SK-N-SH (cell line): ENCODE measurements at regions not wholly inside any gene's neighbourhood (a gene's known extent, or its start where the extent isn't known, plus 50 kb on each side); places are given as distances from the start of the nearest gene placed in this dataset.

ENCODE experiments used
- CTCF ChIA-PET: fragments of 300-600, 350-600 bp; formaldehyde crosslinking; extraction: SDS; loops from one replicate; lab custom pipeline; 2021; lab: Yijun Ruan, JAX
- POLR2A ChIA-PET: fragments of 350-600 bp; sonication (Branson Sonifier 250); formaldehyde crosslinking; extraction: SDS; loops from one replicate; lab custom pipeline; 2020; ENCODE audit warnings: antibody characterized with exemption, inconsistent platforms; lab: Yijun Ruan, JAX
- DNase-seq: peaks from one replicate; pipeline ENCODE4 v3.0.0; 2012
- H2AFZ ChIP-seq: fragments of 200-600 bp; sonication (generic); 2 replicates; pipeline ENCODE4 v1.8.1; 2016; ENCODE audit warnings: antibody characterized with exemption, mild to moderate bottlenecking, low read depth
- H3F3A ChIP-seq: fragments of 200-600 bp; sonication (generic); replicated peaks from 2 replicates; pipeline ENCODE3; 2016; ENCODE audit warnings: antibody characterized with exemption, mild to moderate bottlenecking; ENCODE audit not compliant: insufficient read depth
- H3K27ac ChIP-seq, 2 experiments: fragments of 200-500 bp in 1 of 2; fragments of 200-600 bp in 1 of 2; sonication (Bioruptor generic) in 1 of 2; sonication (generic), shearing (Covaris generic) in 1 of 2; 2 replicates each; pipeline versions ENCODE4 v1.5.1 to v1.6.1; 2014 to 2016; ENCODE audit warnings: low read depth in 2 of 2, inconsistent platforms in 1 of 2, low read length in 1 of 2, mild to moderate bottlenecking in 1 of 2, mixed read lengths in 1 of 2
- H3K27me3 ChIP-seq: fragments of 200-600 bp; sonication (generic), shearing (Covaris generic); 2 replicates; pipeline ENCODE4 v1.6.1; 2016; ENCODE audit warnings: mixed run types; ENCODE audit not compliant: insufficient read depth
- H3K36me3 ChIP-seq, 2 experiments: fragments of 200-500 bp in 1 of 2; fragments of 200-600 bp in 1 of 2; sonication (Bioruptor generic) in 1 of 2; sonication (generic) in 1 of 2; replicated peaks in 1 of 2; 2 replicates each; pipeline versions ENCODE3 to v1.5.1; 2014 to 2016; ENCODE audit warnings: low read length in 1 of 2, mild to moderate bottlenecking in 1 of 2; ENCODE audit not compliant: insufficient read depth in 2 of 2, control insufficient read depth in 1 of 2
- H3K4me1 ChIP-seq, 2 experiments: fragments of 200-500 bp in 1 of 2; fragments of 200-600 bp in 1 of 2; sonication (Bioruptor generic) in 1 of 2; sonication (generic), shearing (Covaris generic) in 1 of 2; 2 replicates each; pipeline versions ENCODE4 v1.5.1 to v1.6.1; 2014 to 2016; ENCODE audit warnings: low read depth in 1 of 2, low read length in 1 of 2, mixed run types in 1 of 2; ENCODE audit not compliant: insufficient read depth in 2 of 2, control insufficient read depth in 1 of 2
- H3K4me2 ChIP-seq: fragments of 200-600 bp; sonication (generic), shearing (Covaris generic); 2 replicates; pipeline ENCODE4 v1.6.1; 2017; ENCODE audit warnings: mixed run types
- H3K4me3 ChIP-seq, 2 experiments: fragments of 200-500 bp in 1 of 2; fragments of 200-600 bp in 1 of 2; sonication (Bioruptor generic) in 1 of 2; sonication (generic), shearing (Covaris generic) in 1 of 2; 2 replicates each; pipeline versions ENCODE4 v1.5.1 to v1.8.1; 2014 to 2016; ENCODE audit warnings: low read depth in 2 of 2, inconsistent platforms in 1 of 2, low read length in 1 of 2, mild to moderate bottlenecking in 1 of 2, mixed read lengths in 1 of 2, moderate library complexity in 1 of 2
- H3K79me2 ChIP-seq: fragments of 200-600 bp; sonication (generic); 2 replicates; pipeline ENCODE4 v1.8.1; 2017; ENCODE audit warnings: mild to moderate bottlenecking; ENCODE audit not compliant: insufficient read depth
- H3K9ac ChIP-seq: fragments of 200-600 bp; sonication (generic); 2 replicates; pipeline ENCODE4 v1.6.1; 2017; ENCODE audit warnings: mixed run types
- H3K9me2 ChIP-seq: fragments of 200-600 bp; sonication (generic); 2 replicates; pipeline ENCODE4 v1.6.1; 2017; ENCODE audit warnings: mixed run types
- H3K9me3 ChIP-seq: fragments of 200-600 bp; sonication (generic); 2 replicates; pipeline ENCODE4 v1.6.1; 2017; ENCODE audit warnings: mixed run types, mild to moderate bottlenecking, moderate library complexity
- H4K20me1 ChIP-seq: fragments of 200-600 bp; sonication (generic); 2 replicates; pipeline ENCODE4 v1.6.1; 2017; ENCODE audit warnings: mild to moderate bottlenecking, mixed run types; ENCODE audit not compliant: insufficient read depth
- ELF1 ChIP-seq: IDR thresholded peaks from 2 replicates; pipeline ENCODE4 v1.4.0; 2012
- EP300 ChIP-seq, 2 experiments: IDR thresholded peaks; 2 replicates each; pipeline versions ENCODE4 v1.4.0 to v1.6.1; 2012; ENCODE audit warnings: borderline replicate concordance in 1 of 2, low read depth in 1 of 2, low read length in 1 of 2
- EZH2phosphoT487 ChIP-seq: fragments of 200-600 bp; sonication (generic); IDR thresholded peaks from 2 replicates; pipeline ENCODE4 v1.6.1; 2017; ENCODE audit warnings: low read depth, mixed run types, mild to moderate bottlenecking, antibody characterized with exemption, moderate library complexity, borderline replicate concordance
- JUND ChIP-seq: IDR thresholded peaks from 2 replicates; pipeline ENCODE4 v1.4.0; 2012
- MAX ChIP-seq: IDR thresholded peaks from 2 replicates; pipeline ENCODE4 v1.4.0; 2012; ENCODE audit warnings: low read depth
- MEF2A ChIP-seq: IDR thresholded peaks from 2 replicates; pipeline ENCODE4 v1.4.0; 2012; ENCODE audit warnings: low read depth, borderline replicate concordance
- MXI1 ChIP-seq: IDR thresholded peaks from 2 replicates; pipeline ENCODE4 v1.6.1; 2012; ENCODE audit warnings: mild to moderate bottlenecking, low read depth, low read length, improper control_type of control experiment
- NRF1 ChIP-seq: IDR thresholded peaks from 2 replicates; pipeline ENCODE4 v1.6.1; 2012; ENCODE audit warnings: low read depth, mild to moderate bottlenecking, low read length
- SIN3A ChIP-seq: IDR thresholded peaks from 2 replicates; pipeline ENCODE4 v1.6.1; 2012; ENCODE audit warnings: low read depth, mild to moderate bottlenecking, low read length, moderate library complexity, borderline replicate concordance
- TCF12 ChIP-seq: IDR thresholded peaks from 2 replicates; pipeline ENCODE4 v1.4.0; 2012
- WGBS: methylation state at CpG from one replicate; pipeline ENCODE4 v1.1.6; 2017; ENCODE audit warnings: low lambda C conversion rate; 5-methylcytosine and 5-hydroxymethylcytosine counted together
- TF ChIP-seq, protein P1 (sequence below): IDR thresholded peaks from 2 replicates; pipeline ENCODE4; 2012
- TF ChIP-seq, protein P2 (sequence below): fragments of 150-350 bp; IDR thresholded peaks from 2 replicates; pipeline ENCODE4 v1.6.1; 2016; ENCODE audit warnings: mild to moderate bottlenecking, low read depth, low read length

GRCh38 chr9:78918976-78919375 lies 622.1 kb downstream of the PSAT1 start:
- no peaks in the 10 kb centered on the region for H3K9me2 ChIP-seq
- no peaks in the 10 kb centered on the region for H3K36me3 ChIP-seq
- H3K4me2 ChIP-seq: no peak overlapping the region
- no peaks in the 10 kb centered on the region for H3F3A ChIP-seq
- H3K9ac ChIP-seq: no peak overlapping the region
- H2AFZ ChIP-seq: no peak overlapping the region
- H3K4me3 ChIP-seq: no peak overlapping the region
- WGBS: 48% methylated on average over 3 of the region's 3 CpGs
- TF ChIP-seq MXI1 (no peak), SIN3A (no peak), MAX (no peak), MEF2A (no peak)
- TF ChIP-seq, protein P1, sequence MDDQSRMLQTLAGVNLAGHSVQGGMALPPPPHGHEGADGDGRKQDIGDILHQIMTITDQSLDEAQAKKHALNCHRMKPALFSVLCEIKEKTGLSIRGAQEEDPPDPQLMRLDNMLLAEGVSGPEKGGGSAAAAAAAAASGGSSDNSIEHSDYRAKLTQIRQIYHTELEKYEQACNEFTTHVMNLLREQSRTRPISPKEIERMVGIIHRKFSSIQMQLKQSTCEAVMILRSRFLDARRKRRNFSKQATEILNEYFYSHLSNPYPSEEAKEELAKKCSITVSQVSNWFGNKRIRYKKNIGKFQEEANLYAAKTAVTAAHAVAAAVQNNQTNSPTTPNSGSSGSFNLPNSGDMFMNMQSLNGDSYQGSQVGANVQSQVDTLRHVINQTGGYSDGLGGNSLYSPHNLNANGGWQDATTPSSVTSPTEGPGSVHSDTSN: no peak
- no peaks in the 10 kb centered on the region for H3K27me3 ChIP-seq
- DNase-seq: no peak
- no peaks in the 10 kb centered on the region for H4K20me1 ChIP-seq
- ChIA-PET CTCF (interaction anchor here (1.0 kb wide), 2 partner anchors 14 to 16 kb away, joined by 3 read pairs; no protein-coding TSS in a partner anchor), POLR2A (no interaction called here)
- H3K27ac ChIP-seq: no peak overlapping the region
- no peaks in the 10 kb centered on the region for H3K4me1 ChIP-seq
- no peaks in the 10 kb centered on the region for H3K79me2 ChIP-seq
- H3K9me3 ChIP-seq: no peaks in the 10 kb centered on the region; the same call in 1 of the 2 replicates

GRCh38 chr9:78919701-78920100 lies 622.8 kb downstream of the PSAT1 start:
- 100% methylated on average over 2 of the region's 2 CpGs for WGBS
- Histone ChIP-seq H4K20me1 (no peaks in the 10 kb centered on the region), H3K9me2 (no peaks in the 10 kb centered on the region), H3K79me2 (no peaks in the 10 kb centered on the region), H3K36me3 (no peaks in the 10 kb centered on the region), H3K4me2 (no peak overlapping the region), H3F3A (no peaks in the 10 kb centered on the region), H2AFZ (no peak overlapping the region), H3K4me1 (no peaks in the 10 kb centered on the region), H3K27ac (no peak overlapping the region), H3K4me3 (no peak overlapping the region)
- POLR2A ChIA-PET: no interaction called here
- no peak for DNase-seq
- no peak for TF ChIP-seq NRF1
- no peak for TF ChIP-seq ELF1
- no peak for TF ChIP-seq EZH2phosphoT487
- TF ChIP-seq, protein P2, sequence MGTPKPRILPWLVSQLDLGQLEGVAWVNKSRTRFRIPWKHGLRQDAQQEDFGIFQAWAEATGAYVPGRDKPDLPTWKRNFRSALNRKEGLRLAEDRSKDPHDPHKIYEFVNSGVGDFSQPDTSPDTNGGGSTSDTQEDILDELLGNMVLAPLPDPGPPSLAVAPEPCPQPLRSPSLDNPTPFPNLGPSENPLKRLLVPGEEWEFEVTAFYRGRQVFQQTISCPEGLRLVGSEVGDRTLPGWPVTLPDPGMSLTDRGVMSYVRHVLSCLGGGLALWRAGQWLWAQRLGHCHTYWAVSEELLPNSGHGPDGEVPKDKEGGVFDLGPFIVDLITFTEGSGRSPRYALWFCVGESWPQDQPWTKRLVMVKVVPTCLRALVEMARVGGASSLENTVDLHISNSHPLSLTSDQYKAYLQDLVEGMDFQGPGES: no peak
- TF ChIP-seq JUND: no peak
- no peak for TF ChIP-seq EP300 (IDR thresholded peaks at IDR 0.05; ENCODE audit: borderline replicate concordance in 1 of 2, low read depth in 1 of 2, low read length in 1 of 2)
- TF ChIP-seq TCF12: no peak
- TF ChIP-seq, all 33 proteins: peak for 0
- Histone ChIP-seq H3K9me3 (no peaks in the 10 kb centered on the region; the same call in 1 of the 2 replicates), H3K9ac (no peak overlapping the region), H3K27me3 (no peaks in the 10 kb centered on the region)
- CTCF ChIA-PET: interaction anchor here (1.0 kb wide), 1 partner anchor 11 kb away, joined by 5 read pairs; no protein-coding TSS in a partner anchor
